Smooth muscle cell (in vitro differentiated cells): ENCODE measurements at regions not wholly inside any gene's neighbourhood (a gene's known extent, or its start where the extent isn't known, plus 50 kb on each side); places are given as distances from the start of the nearest gene placed in this dataset.

Experiments used
- DNase-seq: peaks from one replicate; lab custom pipeline; 2025; ENCODE audit not compliant: unreplicated experiment; lab: John Stamatoyannopoulos, UW
- H2AFZ ChIP-seq: fragments of 200-600 bp; sonication (generic); 2 replicates; pipeline ENCODE4 v1.6.0; 2016; ENCODE audit warnings: antibody characterized with exemption, low read depth, mild to moderate bottlenecking
- H3F3A ChIP-seq: fragments of 200-600 bp; sonication (generic); 2 replicates; pipeline ENCODE4 v1.6.0; 2017; ENCODE audit warnings: antibody characterized with exemption, low read depth
- H3K27ac ChIP-seq: fragments of 200-600 bp; sonication (generic); 2 replicates; pipeline ENCODE4 v1.5.1; 2016; ENCODE audit warnings: low read depth, mild to moderate bottlenecking
- H3K27me3 ChIP-seq: fragments of 200-600 bp; sonication (generic); 2 replicates; pipeline ENCODE4 v1.6.1; 2016; ENCODE audit warnings: low read depth, mild to moderate bottlenecking
- H3K36me3 ChIP-seq: fragments of 200-600 bp; sonication (generic); 2 replicates; pipeline ENCODE4 v1.5.1; 2016; ENCODE audit warnings: low read depth
- H3K4me1 ChIP-seq: fragments of 200-600 bp; sonication (generic); 2 replicates; pipeline ENCODE4 v1.5.1; 2016; ENCODE audit warnings: low read depth
- H3K4me2 ChIP-seq: fragments of 200-600 bp; sonication (generic); 2 replicates; pipeline ENCODE4 v1.6.0; 2016; ENCODE audit warnings: mild to moderate bottlenecking
- H3K4me3 ChIP-seq: fragments of 200-600 bp; sonication (generic); 2 replicates; pipeline ENCODE4 v1.5.1; 2016; ENCODE audit warnings: mild to moderate bottlenecking
- H3K79me2 ChIP-seq: fragments of 200-600 bp; sonication (generic); 2 replicates; pipeline ENCODE4 v1.6.0; 2016; ENCODE audit warnings: low read depth, mild to moderate bottlenecking
- H3K9ac ChIP-seq: fragments of 200-600 bp; sonication (generic); 2 replicates; pipeline ENCODE4 v1.6.0; 2016; ENCODE audit warnings: low read depth
- H3K9me3 ChIP-seq: fragments of 200-600 bp; sonication (generic); replicated peaks from 2 replicates; pipeline ENCODE4 v1.5.1; 2016; ENCODE audit warnings: low read depth
- H4K20me1 ChIP-seq: fragments of 200-600 bp; sonication (generic); 2 replicates; pipeline ENCODE4 v1.6.0; 2016; ENCODE audit warnings: low read depth
- WGBS: methylation state at CpG from one replicate; pipeline ENCODE4 v1.1.7; 2016; ENCODE audit warnings: low lambda C conversion rate; 5-methylcytosine and 5-hydroxymethylcytosine counted together
- TF ChIP-seq, protein P1 (sequence below): fragments of 200-600 bp; sonication (generic); IDR thresholded peaks from 2 replicates; pipeline ENCODE4 v1.5.1; 2017; ENCODE audit warnings: borderline replicate concordance, mild to moderate bottlenecking, antibody characterized with exemption; ENCODE audit not compliant: insufficient read depth, poor library complexity, severe bottlenecking

DNA sequence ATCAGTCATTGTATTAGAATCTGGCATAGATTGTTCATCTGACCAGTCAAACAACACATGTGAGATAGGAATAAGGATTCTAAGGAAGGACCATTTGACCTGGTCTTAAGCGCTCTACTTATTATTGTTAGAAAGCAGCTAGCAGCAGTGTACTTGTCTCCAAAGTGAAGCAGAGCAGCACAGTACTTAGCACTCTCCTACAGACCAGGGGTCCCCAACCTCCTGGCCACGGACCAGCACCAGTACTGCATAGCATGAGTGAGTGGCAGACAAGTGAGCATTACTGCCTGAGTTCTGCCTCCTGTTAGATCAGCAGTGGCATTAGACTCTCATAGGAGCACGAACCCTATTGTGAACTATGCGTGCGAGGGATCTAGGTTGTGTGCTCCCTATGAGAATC is 135.9 kb upstream of the SPRY1 start:
- H3K4me1 ChIP-seq: peaks cover 12% of the 10 kb centered on the region
- no peaks in the 10 kb centered on the region for H3K79me2 ChIP-seq
- no peaks in the 10 kb centered on the region for H3K9me3 ChIP-seq
- no peak for DNase-seq
- TF ChIP-seq, protein P1, sequence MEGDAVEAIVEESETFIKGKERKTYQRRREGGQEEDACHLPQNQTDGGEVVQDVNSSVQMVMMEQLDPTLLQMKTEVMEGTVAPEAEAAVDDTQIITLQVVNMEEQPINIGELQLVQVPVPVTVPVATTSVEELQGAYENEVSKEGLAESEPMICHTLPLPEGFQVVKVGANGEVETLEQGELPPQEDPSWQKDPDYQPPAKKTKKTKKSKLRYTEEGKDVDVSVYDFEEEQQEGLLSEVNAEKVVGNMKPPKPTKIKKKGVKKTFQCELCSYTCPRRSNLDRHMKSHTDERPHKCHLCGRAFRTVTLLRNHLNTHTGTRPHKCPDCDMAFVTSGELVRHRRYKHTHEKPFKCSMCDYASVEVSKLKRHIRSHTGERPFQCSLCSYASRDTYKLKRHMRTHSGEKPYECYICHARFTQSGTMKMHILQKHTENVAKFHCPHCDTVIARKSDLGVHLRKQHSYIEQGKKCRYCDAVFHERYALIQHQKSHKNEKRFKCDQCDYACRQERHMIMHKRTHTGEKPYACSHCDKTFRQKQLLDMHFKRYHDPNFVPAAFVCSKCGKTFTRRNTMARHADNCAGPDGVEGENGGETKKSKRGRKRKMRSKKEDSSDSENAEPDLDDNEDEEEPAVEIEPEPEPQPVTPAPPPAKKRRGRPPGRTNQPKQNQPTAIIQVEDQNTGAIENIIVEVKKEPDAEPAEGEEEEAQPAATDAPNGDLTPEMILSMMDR: no peak
- H2AFZ ChIP-seq: no peak overlapping the region
- H3K9ac ChIP-seq: no peak overlapping the region
- H4K20me1 ChIP-seq: no peaks in the 10 kb centered on the region
- no peaks in the 10 kb centered on the region for H3F3A ChIP-seq
- H3K36me3 ChIP-seq: no peaks in the 10 kb centered on the region
- no peak overlapping the region for H3K4me2 ChIP-seq
- no peak overlapping the region for H3K4me3 ChIP-seq
- H3K27ac ChIP-seq: no peak overlapping the region
- 93% methylated on average over 5 of the region's 5 CpGs for WGBS
- H3K27me3 ChIP-seq: no peaks in the 10 kb centered on the region

DNA sequence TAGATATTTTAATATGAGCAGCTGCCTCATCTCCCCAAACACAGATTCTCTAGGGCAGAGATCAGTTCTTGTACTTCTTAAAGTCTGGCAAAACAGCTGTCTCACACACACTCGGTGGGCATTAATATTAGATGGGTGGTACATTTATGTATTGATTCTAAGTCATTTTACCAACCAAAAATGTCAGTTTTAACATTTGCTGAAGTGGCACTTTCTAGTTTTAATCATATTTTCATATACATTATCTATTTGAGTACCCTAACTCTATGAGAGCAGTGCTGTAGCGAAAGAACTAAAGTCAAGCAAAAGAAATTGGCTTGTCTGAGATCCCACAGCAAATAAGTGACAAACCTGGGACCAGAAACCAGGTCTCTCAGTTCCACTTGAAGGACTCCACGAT is 134.5 kb upstream of the SPRY1 start:
- H3K9me3 ChIP-seq: no peaks in the 10 kb centered on the region
- WGBS: 92% methylated on average over 3 of the region's 3 CpGs
- no peaks in the 10 kb centered on the region for H3K36me3 ChIP-seq
- H3K27ac ChIP-seq: no peak overlapping the region
- no peak overlapping the region for H3K4me3 ChIP-seq
- no peak for DNase-seq
- H3K27me3 ChIP-seq: no peaks in the 10 kb centered on the region
- H3K4me1 ChIP-seq: peaks cover 12% of the 10 kb centered on the region
- H3F3A ChIP-seq: no peaks in the 10 kb centered on the region
- TF ChIP-seq, protein P1: no peak
- H3K79me2 ChIP-seq: no peaks in the 10 kb centered on the region
- H3K4me2 ChIP-seq: no peak overlapping the region
- no peak overlapping the region for H3K9ac ChIP-seq
- no peak overlapping the region for H2AFZ ChIP-seq
- no peaks in the 10 kb centered on the region for H4K20me1 ChIP-seq

DNA sequence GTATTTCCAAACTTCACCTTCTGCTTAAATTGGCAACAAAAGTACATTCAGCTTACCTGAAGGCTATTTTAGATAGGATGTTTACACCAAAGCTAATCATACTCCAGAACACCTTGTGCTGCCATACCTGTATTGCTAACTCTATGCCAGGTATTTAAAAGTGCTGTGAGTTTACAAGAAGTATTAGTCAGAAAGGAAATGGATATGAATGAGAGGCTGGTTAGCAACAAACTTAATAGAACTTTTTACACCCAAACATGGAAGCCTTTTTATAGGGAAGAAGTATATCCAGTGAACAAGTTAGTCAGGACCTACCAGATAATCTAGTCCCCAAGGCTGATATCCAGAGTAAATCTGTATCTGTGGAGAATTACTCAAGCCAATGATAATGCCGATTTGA is 131.2 kb upstream of the SPRY1 start:
- DNase-seq: no peak
- Histone ChIP-seq H3K27me3 (no peaks in the 10 kb centered on the region), H3F3A (no peaks in the 10 kb centered on the region), H3K79me2 (no peaks in the 10 kb centered on the region), H3K4me2 (no peak overlapping the region), H3K4me1 (no peaks in the 10 kb centered on the region), H3K27ac (no peak overlapping the region), H3K9me3 (no peaks in the 10 kb centered on the region), H3K9ac (no peak overlapping the region), H2AFZ (no peak overlapping the region), H4K20me1 (no peaks in the 10 kb centered on the region), H3K36me3 (no peaks in the 10 kb centered on the region), H3K4me3 (no peak overlapping the region)
- WGBS: 74% methylated on average over 1 of the region's 1 CpG
- TF ChIP-seq, protein P1: no peak

DNA sequence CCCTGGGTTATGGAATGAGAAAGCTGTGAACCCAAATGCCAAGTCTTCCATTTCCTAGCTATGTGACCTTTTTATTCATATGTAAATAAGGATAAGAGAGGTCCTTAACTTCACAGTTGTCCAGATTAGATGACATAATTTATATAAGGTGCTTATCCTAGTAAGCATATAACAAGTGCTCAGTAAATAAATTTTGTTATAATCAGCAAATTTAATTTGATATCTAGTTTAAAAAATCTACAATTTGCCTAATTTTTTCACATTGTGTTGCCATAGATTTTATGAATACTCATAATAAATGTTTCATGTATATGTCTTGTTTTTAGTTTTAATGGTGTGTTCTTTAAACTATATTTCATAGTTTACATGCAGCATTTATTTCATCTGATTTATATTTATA is 130.4 kb upstream of the SPRY1 start:
- Histone ChIP-seq H3K27ac (no peak overlapping the region), H3K9ac (no peak overlapping the region), H3K4me1 (no peaks in the 10 kb centered on the region), H3F3A (no peaks in the 10 kb centered on the region), H3K36me3 (no peaks in the 10 kb centered on the region), H3K9me3 (no peaks in the 10 kb centered on the region), H3K4me2 (no peak overlapping the region), H2AFZ (no peak overlapping the region), H3K4me3 (no peak overlapping the region), H3K27me3 (no peaks in the 10 kb centered on the region), H3K79me2 (no peaks in the 10 kb centered on the region), H4K20me1 (no peaks in the 10 kb centered on the region)
- DNase-seq: no peak
- TF ChIP-seq, protein P1: no peak
